ENCODE measurements at regions not wholly inside any gene's neighbourhood (a gene's known extent, or its start where the extent isn't known, plus 50 kb on each side); places are given as distances from the start of the nearest gene placed in this dataset.

DNA sequence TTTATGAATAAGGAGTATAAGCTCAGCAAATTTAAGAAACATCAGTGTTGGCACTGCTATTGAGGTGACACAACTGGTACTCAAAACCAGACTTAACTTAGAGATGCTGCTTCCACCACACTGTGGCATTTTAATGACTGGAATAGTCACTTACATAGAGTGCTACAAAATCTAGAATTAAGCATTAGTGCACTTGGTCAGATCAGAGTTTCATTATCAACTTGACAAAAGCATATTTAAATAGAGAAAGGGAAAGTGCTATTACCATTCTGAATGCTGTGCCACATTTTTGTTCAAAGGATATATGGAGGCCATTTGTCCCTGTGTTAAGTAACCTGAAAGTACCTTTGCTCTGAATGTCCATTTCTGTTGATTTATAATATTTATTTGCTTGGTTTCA lies 800.7 kb upstream of the ALCAM start:
- TF ChIP-seq, protein P1, sequence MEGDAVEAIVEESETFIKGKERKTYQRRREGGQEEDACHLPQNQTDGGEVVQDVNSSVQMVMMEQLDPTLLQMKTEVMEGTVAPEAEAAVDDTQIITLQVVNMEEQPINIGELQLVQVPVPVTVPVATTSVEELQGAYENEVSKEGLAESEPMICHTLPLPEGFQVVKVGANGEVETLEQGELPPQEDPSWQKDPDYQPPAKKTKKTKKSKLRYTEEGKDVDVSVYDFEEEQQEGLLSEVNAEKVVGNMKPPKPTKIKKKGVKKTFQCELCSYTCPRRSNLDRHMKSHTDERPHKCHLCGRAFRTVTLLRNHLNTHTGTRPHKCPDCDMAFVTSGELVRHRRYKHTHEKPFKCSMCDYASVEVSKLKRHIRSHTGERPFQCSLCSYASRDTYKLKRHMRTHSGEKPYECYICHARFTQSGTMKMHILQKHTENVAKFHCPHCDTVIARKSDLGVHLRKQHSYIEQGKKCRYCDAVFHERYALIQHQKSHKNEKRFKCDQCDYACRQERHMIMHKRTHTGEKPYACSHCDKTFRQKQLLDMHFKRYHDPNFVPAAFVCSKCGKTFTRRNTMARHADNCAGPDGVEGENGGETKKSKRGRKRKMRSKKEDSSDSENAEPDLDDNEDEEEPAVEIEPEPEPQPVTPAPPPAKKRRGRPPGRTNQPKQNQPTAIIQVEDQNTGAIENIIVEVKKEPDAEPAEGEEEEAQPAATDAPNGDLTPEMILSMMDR (IDR thresholded peaks at IDR 0.05) = no peak
- no peak for TF ChIP-seq POLR2A (IDR thresholded peaks at IDR 0.05)
